Fibroblast of lung (primary cell): ENCODE measurements at regions not wholly inside any gene's neighbourhood (a gene's known extent, or its start where the extent isn't known, plus 50 kb on each side); places are given as distances from the start of the nearest gene placed in this dataset.

Experiments
- DNase-seq, 2 donors: peaks; one replicate each; pipeline versions ENCODE4 v3.0.0 to v3.0.0-alpha.2; 2010; ENCODE audit warnings: low read depth in 2 of 2
- H2AFZ ChIP-seq: 2 replicates; pipeline ENCODE4 v1.5.1; 2012; ENCODE audit warnings: low read length, control low read depth, inconsistent platforms
- H3K27ac ChIP-seq: 2 replicates; pipeline ENCODE4 v1.5.1; 2011; ENCODE audit warnings: low read length, control low read depth; ENCODE audit not compliant: insufficient read depth
- H3K27me3 ChIP-seq: 2 replicates; pipeline ENCODE4 v1.5.1; 2011; ENCODE audit warnings: mild to moderate bottlenecking, low read length; ENCODE audit not compliant: control insufficient read depth, insufficient read depth
- H3K36me3 ChIP-seq: 2 replicates; pipeline ENCODE4 v1.5.1; 2011; ENCODE audit warnings: low read length; ENCODE audit not compliant: control insufficient read depth, insufficient read depth
- H3K4me1 ChIP-seq: 2 replicates; pipeline ENCODE4 v1.5.1; 2011; ENCODE audit warnings: low read length; ENCODE audit not compliant: control insufficient read depth, insufficient read depth; ENCODE audit errors: extremely low read depth
- H3K4me2 ChIP-seq: 2 replicates; pipeline ENCODE4 v1.5.1; 2011; ENCODE audit warnings: low read length, control low read depth; ENCODE audit not compliant: insufficient read depth; ENCODE audit errors: extremely low read depth
- H3K4me3 ChIP-seq, 4 experiments: fragments of 200-600 bp in 1 of 4; sonication (generic) in 1 of 4; replicated peaks in 1 of 4; 2 replicates each; pipeline ENCODE4 v1.5.1; 2011 to 2016; ENCODE audit warnings: low read length in 4 of 4, low read depth in 3 of 4, mild to moderate bottlenecking in 3 of 4, control low read depth in 2 of 4, inconsistent platforms in 1 of 4, mixed read lengths in 1 of 4; ENCODE audit not compliant: insufficient read depth in 1 of 4; ENCODE audit errors: control extremely low read depth in 1 of 4
- H3K79me2 ChIP-seq: 2 replicates; pipeline ENCODE4 v1.5.1; 2012; ENCODE audit warnings: mild to moderate bottlenecking, low read length, inconsistent platforms; ENCODE audit not compliant: control insufficient read depth, insufficient read depth
- H3K9ac ChIP-seq: 2 replicates; pipeline ENCODE4 v1.5.1; 2011; ENCODE audit warnings: mild to moderate bottlenecking, low read length, control low read depth; ENCODE audit not compliant: insufficient read depth
- H3K9me3 ChIP-seq: 2 replicates; pipeline ENCODE4 v1.5.1; 2012; ENCODE audit warnings: low read depth, low read length; ENCODE audit not compliant: control insufficient read depth, insufficient read depth
- H4K20me1 ChIP-seq: 2 replicates; pipeline ENCODE4 v1.5.1; 2011; ENCODE audit warnings: low read length; ENCODE audit not compliant: control insufficient read depth, insufficient read depth; ENCODE audit errors: extremely low read depth
- EZH2 ChIP-seq: IDR thresholded peaks from 2 replicates; pipeline ENCODE4 v1.5.1; 2012; ENCODE audit warnings: low read length, control low read depth, mild to moderate bottlenecking; ENCODE audit errors: missing control alignments
- TF ChIP-seq, protein P1 (sequence below), 2 donors: IDR thresholded peaks in 1 of 2; conservative IDR thresholded peaks in 1 of 2; 1 replicate in 1 of 2; 2 replicates in 1 of 2; pipeline ENCODE4 v1.5.1; 2011 to 2012; ENCODE audit warnings: low read length in 2 of 2, control low read depth in 1 of 2, inconsistent platforms in 1 of 2, low read depth in 1 of 2, mild to moderate bottlenecking in 1 of 2

DNA sequence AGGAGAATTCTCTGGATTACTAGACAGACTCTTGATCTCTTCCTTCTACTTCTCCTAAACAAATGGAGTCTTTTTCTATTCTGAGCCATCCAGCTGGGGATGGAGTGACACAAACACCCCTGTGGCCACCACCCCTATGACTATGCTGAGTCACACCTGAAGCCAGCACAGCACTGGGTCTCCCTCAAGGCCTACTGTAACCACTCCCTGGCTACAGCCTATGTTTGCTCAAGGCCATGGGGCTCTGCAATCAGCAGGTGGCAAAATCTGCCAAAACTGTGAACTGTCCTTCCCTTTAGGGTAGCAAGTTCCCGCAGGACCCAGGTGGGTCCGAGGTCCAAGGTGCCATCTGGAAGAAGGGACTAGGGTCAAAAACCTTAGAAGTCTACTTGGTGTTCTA, 132.3 kb downstream of the TINAG start:
- no peaks in the 10 kb centered on the region for H3K27me3 ChIP-seq
- no peak overlapping the region for H2AFZ ChIP-seq
- no peaks in the 10 kb centered on the region for H3K36me3 ChIP-seq
- DNase-seq, result no peak
- TF ChIP-seq, protein P1, sequence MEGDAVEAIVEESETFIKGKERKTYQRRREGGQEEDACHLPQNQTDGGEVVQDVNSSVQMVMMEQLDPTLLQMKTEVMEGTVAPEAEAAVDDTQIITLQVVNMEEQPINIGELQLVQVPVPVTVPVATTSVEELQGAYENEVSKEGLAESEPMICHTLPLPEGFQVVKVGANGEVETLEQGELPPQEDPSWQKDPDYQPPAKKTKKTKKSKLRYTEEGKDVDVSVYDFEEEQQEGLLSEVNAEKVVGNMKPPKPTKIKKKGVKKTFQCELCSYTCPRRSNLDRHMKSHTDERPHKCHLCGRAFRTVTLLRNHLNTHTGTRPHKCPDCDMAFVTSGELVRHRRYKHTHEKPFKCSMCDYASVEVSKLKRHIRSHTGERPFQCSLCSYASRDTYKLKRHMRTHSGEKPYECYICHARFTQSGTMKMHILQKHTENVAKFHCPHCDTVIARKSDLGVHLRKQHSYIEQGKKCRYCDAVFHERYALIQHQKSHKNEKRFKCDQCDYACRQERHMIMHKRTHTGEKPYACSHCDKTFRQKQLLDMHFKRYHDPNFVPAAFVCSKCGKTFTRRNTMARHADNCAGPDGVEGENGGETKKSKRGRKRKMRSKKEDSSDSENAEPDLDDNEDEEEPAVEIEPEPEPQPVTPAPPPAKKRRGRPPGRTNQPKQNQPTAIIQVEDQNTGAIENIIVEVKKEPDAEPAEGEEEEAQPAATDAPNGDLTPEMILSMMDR (conservative IDR thresholded peaks at IDR 0.05 in 1 of 2, IDR thresholded peaks at IDR 0.05 in 1 of 2; ENCODE audit: low read depth in 1 of 2, low read length in 2 of 2), result no peak
- TF ChIP-seq EZH2, result no peak
- no peaks in the 10 kb centered on the region for H4K20me1 ChIP-seq
- H3K27ac ChIP-seq, result no peak overlapping the region
- H3K79me2 ChIP-seq, result no peaks in the 10 kb centered on the region
- no peaks in the 10 kb centered on the region for H3K4me1 ChIP-seq
- no peaks in the 10 kb centered on the region for H3K9me3 ChIP-seq
- no peak overlapping the region for H3K4me3 ChIP-seq
- H3K9ac ChIP-seq, result no peak overlapping the region
- no peak overlapping the region for H3K4me2 ChIP-seq

GRCh38 chr6:54441020-54441419, 132.8 kb downstream of the TINAG start:
- no peaks in the 10 kb centered on the region for H3K4me1 ChIP-seq
- no peaks in the 10 kb centered on the region for H3K9me3 ChIP-seq
- no peak overlapping the region for H3K4me3 ChIP-seq
- H2AFZ ChIP-seq, result no peak overlapping the region
- no peak overlapping the region for H3K4me2 ChIP-seq
- no peak overlapping the region for H3K27ac ChIP-seq
- no peaks in the 10 kb centered on the region for H3K27me3 ChIP-seq
- TF ChIP-seq EZH2, result no peak
- H3K36me3 ChIP-seq, result no peaks in the 10 kb centered on the region
- no peaks in the 10 kb centered on the region for H4K20me1 ChIP-seq
- H3K9ac ChIP-seq, result no peak overlapping the region
- no peaks in the 10 kb centered on the region for H3K79me2 ChIP-seq
- no peak for DNase-seq

DNA sequence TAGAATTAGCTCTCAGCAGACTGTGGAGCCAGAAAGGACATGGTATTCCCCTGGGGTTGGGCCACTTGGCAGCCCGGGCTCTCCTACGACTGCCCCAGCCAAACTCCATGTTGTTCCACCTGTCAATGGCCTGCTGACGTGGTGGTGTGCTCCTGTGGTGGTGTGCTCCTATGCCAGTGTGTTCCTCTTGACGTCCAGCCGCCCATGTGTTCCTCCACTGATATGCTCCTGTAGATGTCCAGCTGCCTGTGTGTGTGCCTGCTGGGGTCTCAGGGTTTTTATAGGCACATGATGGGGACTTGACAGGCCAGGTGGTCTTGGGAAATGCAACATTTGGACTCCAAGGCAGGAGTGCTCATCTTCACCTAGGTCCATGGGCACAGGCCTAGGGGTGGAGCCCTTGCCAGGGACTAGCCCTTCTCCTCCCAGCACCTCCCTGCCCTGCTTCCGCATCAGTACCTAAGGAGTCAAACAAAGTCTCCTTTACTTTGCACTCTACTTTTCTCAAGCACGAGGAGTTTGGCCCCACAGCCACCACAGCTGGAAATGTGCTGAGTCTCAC, 133.5 kb downstream of the TINAG start:
- no peak overlapping the region for H3K9ac ChIP-seq
- H3K27me3 ChIP-seq, result no peaks in the 10 kb centered on the region
- H3K36me3 ChIP-seq, result no peaks in the 10 kb centered on the region
- H2AFZ ChIP-seq, result no peak overlapping the region
- H3K4me3 ChIP-seq, result no peak overlapping the region
- H3K27ac ChIP-seq, result no peak overlapping the region
- TF ChIP-seq, protein P1 (conservative IDR thresholded peaks at IDR 0.05 in 1 of 2, IDR thresholded peaks at IDR 0.05 in 1 of 2; ENCODE audit: low read depth in 1 of 2, low read length in 2 of 2), result no peak
- no peak for TF ChIP-seq EZH2
- no peak overlapping the region for H3K4me2 ChIP-seq
- no peaks in the 10 kb centered on the region for H3K79me2 ChIP-seq
- no peaks in the 10 kb centered on the region for H4K20me1 ChIP-seq
- H3K9me3 ChIP-seq, result no peaks in the 10 kb centered on the region
- DNase-seq, result no peak
- H3K4me1 ChIP-seq, result no peaks in the 10 kb centered on the region
